GM23248 (cell line): ENCODE measurements at regions not wholly inside any gene's neighbourhood (a gene's known extent, or its start where the extent isn't known, plus 50 kb on each side); places are given as distances from the start of the nearest gene placed in this dataset.
"Not testable (repeated sequence)": the region's sequence is repeated elsewhere in the genome, so short reads cannot be mapped to it uniquely, and the experiment has no call there.

Experiments
- DNase-seq: peaks from one replicate; pipeline ENCODE4 v3.0.0-alpha.2; 2015
- H2AFZ ChIP-seq: fragments of 200-600 bp; sonication (generic); 2 replicates; pipeline ENCODE4 v1.6.1; 2016; ENCODE audit warnings: antibody characterized with exemption
- H3F3A ChIP-seq: fragments of 200-600 bp; sonication (generic); 2 replicates; pipeline ENCODE4 v1.6.1; 2016; ENCODE audit warnings: mild to moderate bottlenecking, antibody characterized with exemption, mixed run types; ENCODE audit not compliant: insufficient read depth
- H3K27ac ChIP-seq: fragments of 200-600 bp; sonication (generic); 2 replicates; pipeline ENCODE4 v1.5.1; 2016; ENCODE audit warnings: mild to moderate bottlenecking
- H3K27me3 ChIP-seq: fragments of 200-600 bp; sonication (generic); replicated peaks from 2 replicates; pipeline ENCODE4 v1.6.1; 2016; ENCODE audit warnings: mild to moderate bottlenecking; ENCODE audit not compliant: insufficient read depth
- H3K36me3 ChIP-seq: fragments of 200-600 bp; sonication (generic); 2 replicates; pipeline ENCODE4 v1.6.1; 2016; ENCODE audit warnings: low read depth, mild to moderate bottlenecking
- H3K4me1 ChIP-seq: fragments of 200-600 bp; sonication (generic); 2 replicates; pipeline ENCODE4 v1.6.1; 2016; ENCODE audit warnings: mild to moderate bottlenecking; ENCODE audit not compliant: insufficient read depth
- H3K4me2 ChIP-seq: fragments of 200-600 bp; sonication (generic); one replicate; pipeline ENCODE4 v1.6.1; 2016; ENCODE audit warnings: mild to moderate bottlenecking; ENCODE audit not compliant: unreplicated experiment
- H3K4me3 ChIP-seq: fragments of 200-600 bp; sonication (generic); 2 replicates; pipeline ENCODE4 v1.5.1; 2016; ENCODE audit warnings: mild to moderate bottlenecking
- H3K79me2 ChIP-seq: fragments of 200-600 bp; sonication (generic); 2 replicates; pipeline ENCODE4 v1.6.1; 2016; ENCODE audit warnings: mild to moderate bottlenecking; ENCODE audit not compliant: insufficient read depth
- H3K9ac ChIP-seq: fragments of 200-600 bp; sonication (generic); 2 replicates; pipeline ENCODE4 v1.6.1; 2016; ENCODE audit warnings: mild to moderate bottlenecking
- H3K9me2 ChIP-seq: fragments of 200-600 bp; sonication (generic); 2 replicates; pipeline ENCODE4 v1.6.1; 2016; ENCODE audit warnings: mixed run types, mild to moderate bottlenecking, moderate library complexity; ENCODE audit not compliant: insufficient read depth
- H3K9me3 ChIP-seq: fragments of 200-600 bp; sonication (generic); one replicate; pipeline ENCODE4 v1.6.1; 2017; ENCODE audit warnings: low read depth
- H4K20me1 ChIP-seq: fragments of 200-600 bp; sonication (generic); 2 replicates; pipeline ENCODE4 v1.6.0; 2016; ENCODE audit not compliant: insufficient read depth
- EZH2 ChIP-seq: fragments of 200-600 bp; sonication (generic); IDR thresholded peaks from 2 replicates; pipeline ENCODE4 v1.6.1; 2018; ENCODE audit warnings: antibody characterized with exemption, mild to moderate bottlenecking; ENCODE audit not compliant: insufficient read depth, poor library complexity, severe bottlenecking
- EZH2phosphoT487 ChIP-seq: fragments of 200-600 bp; sonication (generic); IDR thresholded peaks from 2 replicates; pipeline ENCODE4 v1.6.1; 2018; ENCODE audit warnings: antibody characterized with exemption, moderate library complexity, mild to moderate bottlenecking, low read depth; ENCODE audit not compliant: insufficient read depth
- WGBS, 2 experiments: methylation state at CpG; one replicate each; pipeline ENCODE4 v1.1.6; 2015 to 2017; ENCODE audit warnings: low lambda C conversion rate in 2 of 2, low coverage in 1 of 2; ENCODE audit errors: missing lambda C conversion rate in 2 of 2; 5-methylcytosine and 5-hydroxymethylcytosine counted together
- in situ Hi-C: fragments of 300-500 bp; cut with MboI; formaldehyde crosslinking; loops from 2 replicates; pipeline ENCODE4 v1.15.0; 2020

GRCh38 chr4:19214591-19215186 is 1037.0 kb upstream of the SLIT2 start:
- H3K27ac ChIP-seq, result no peak overlapping the region
- H3K27me3 ChIP-seq, result no peaks in the 10 kb centered on the region
- no peaks in the 10 kb centered on the region for H4K20me1 ChIP-seq
- H3K36me3 ChIP-seq, result no peaks in the 10 kb centered on the region
- H3K4me2 ChIP-seq, result no peak overlapping the region
- H3K9me2 ChIP-seq, result no peaks in the 10 kb centered on the region
- no peaks in the 10 kb centered on the region for H3K79me2 ChIP-seq
- 70 to 80% methylated on average over 4 of the region's 4 CpGs for WGBS, 2 experiments
- no peak overlapping the region for H3K9ac ChIP-seq
- no peak overlapping the region for H3K4me3 ChIP-seq
- DNase-seq, result no peak
- in situ Hi-C loops, result no loop called here
- TF ChIP-seq EZH2phosphoT487 (no peak), EZH2 (no peak)
- H3K9me3 ChIP-seq, result no peaks in the 10 kb centered on the region
- H3F3A ChIP-seq, result no peaks in the 10 kb centered on the region
- H3K4me1 ChIP-seq, result no peaks in the 10 kb centered on the region
- H2AFZ ChIP-seq, result no peak overlapping the region

- H2AFZ ChIP-seq, result no peak overlapping the region
- H3K4me2 ChIP-seq, result no peak overlapping the region
These were observed 1038.3 kb upstream of the SLIT2 start for GRCh38 chr4:19213388-19213787.

GRCh38 chr4:19205853-19206252 is 1045.9 kb upstream of the SLIT2 start:
- no peaks in the 10 kb centered on the region for H3K9me3 ChIP-seq
- H3K4me2 ChIP-seq, result no peak overlapping the region
- H3F3A ChIP-seq, result no peaks in the 10 kb centered on the region
- H3K27ac ChIP-seq, result no peak overlapping the region
- DNase-seq, result no peak
- in situ Hi-C loops, result no loop called here
- H3K9me2 ChIP-seq, result no peaks in the 10 kb centered on the region
- no peaks in the 10 kb centered on the region for H3K79me2 ChIP-seq
- no peaks in the 10 kb centered on the region for H3K27me3 ChIP-seq
- H3K36me3 ChIP-seq, result no peaks in the 10 kb centered on the region
- H3K4me3 ChIP-seq, result no peak overlapping the region
- no peaks in the 10 kb centered on the region for H4K20me1 ChIP-seq
- WGBS, 2 experiments, result 27 to 29% methylated on average over 2 of the region's 2 CpGs
- no peak overlapping the region for H2AFZ ChIP-seq
- no peak overlapping the region for H3K9ac ChIP-seq
- H3K4me1 ChIP-seq, result no peaks in the 10 kb centered on the region
- TF ChIP-seq EZH2 (no peak), EZH2phosphoT487 (no peak)

More at GRCh38 chr4:19213388-19213787, 1038.3 kb upstream of the SLIT2 start:
- Histone ChIP-seq H3K9me2 (no peaks in the 10 kb centered on the region), H3K36me3 (no peaks in the 10 kb centered on the region), H3K9me3 (no peaks in the 10 kb centered on the region), H3K9ac (no peak overlapping the region), H3K4me3 (no peak overlapping the region), H3K27ac (no peak overlapping the region), H3K4me1 (no peaks in the 10 kb centered on the region), H3K79me2 (no peaks in the 10 kb centered on the region), H3K27me3 (no peaks in the 10 kb centered on the region), H4K20me1 (no peaks in the 10 kb centered on the region), H3F3A (no peaks in the 10 kb centered on the region)
- DNase-seq, result no peak
- in situ Hi-C loops, result no loop called here
- 17 to 19% methylated on average over 3 of the region's 3 CpGs for WGBS, 2 experiments
- no peak for TF ChIP-seq EZH2
- TF ChIP-seq EZH2phosphoT487, result no peak

- in situ Hi-C loops, H3K27ac ChIP-seq, H3K9me2 ChIP-seq, H4K20me1 ChIP-seq, H3K4me3 ChIP-seq, H3K9me3 ChIP-seq, H3K27me3 ChIP-seq, DNase-seq, H3K79me2 ChIP-seq, H3K4me1 ChIP-seq, H3K4me2 ChIP-seq, H3K36me3 ChIP-seq, H3F3A ChIP-seq, H2AFZ ChIP-seq, H3K9ac ChIP-seq: not testable (repeated sequence)
- WGBS, 2 experiments, result 64 to 71% methylated on average over 17 of the region's 17 CpGs
These were observed 1053.9 kb upstream of the SLIT2 start for GRCh38 chr4:19197838-19198237.

GRCh38 chr4:19195696-19196095 is 1056.0 kb upstream of the SLIT2 start:
- no peaks in the 10 kb centered on the region for H4K20me1 ChIP-seq
- DNase-seq, result no peak
- H2AFZ ChIP-seq, result no peak overlapping the region
- no peak overlapping the region for H3K4me2 ChIP-seq
- no peaks in the 10 kb centered on the region for H3F3A ChIP-seq
- 0 out of 2 replicates have a peak, but pooled peaks cover 5% of the 10 kb centered on the region for H3K27me3 ChIP-seq
- H3K79me2 ChIP-seq, result no peaks in the 10 kb centered on the region
- WGBS, 2 experiments, result 13 to 33% methylated on average over 2 of the region's 2 CpGs
- no peak overlapping the region for H3K4me3 ChIP-seq
- in situ Hi-C loops, result no loop called here
- no peaks in the 10 kb centered on the region for H3K36me3 ChIP-seq
- no peak overlapping the region for H3K27ac ChIP-seq
- H3K9me3 ChIP-seq, result no peaks in the 10 kb centered on the region
- peaks cover 4% of the 10 kb centered on the region; the same call in 1 of the 2 replicates for H3K9me2 ChIP-seq
- TF ChIP-seq EZH2, result no peak
- TF ChIP-seq EZH2phosphoT487, result no peak
- H3K9ac ChIP-seq, result no peak overlapping the region
- H3K4me1 ChIP-seq, result no peaks in the 10 kb centered on the region
